PC-9 (cell line): ENCODE measurements at regions not wholly inside any gene's neighbourhood (a gene's known extent, or its start where the extent isn't known, plus 50 kb on each side); places are given as distances from the start of the nearest gene placed in this dataset.

Experiments used
- BruUV-seq: library from RNA; stranded (reverse); fragments of 400-500 nt; replicated peaks from 2 replicates; lab custom pipeline; 2021; lab: Mats Ljungman, UMichigan
- CTCF ChIA-PET: fragments of 300-600 bp; sonication (Branson Sonifier 250); formaldehyde crosslinking; loops from one replicate; lab custom pipeline; 2022; ENCODE audit warnings: antibody characterized with exemption; lab: Charles Lee
- POLR2A ChIA-PET: fragments of 300-600 bp; sonication (Branson Sonifier 250); formaldehyde crosslinking; loops from one replicate; lab custom pipeline; 2022; ENCODE audit warnings: antibody characterized with exemption; ENCODE audit not compliant: unreplicated experiment; lab: Charles Lee
- DNase-seq, 2 experiments: peaks; one replicate each; pipeline versions ENCODE4 v3.0.0 to v3.0.0-alpha.2; 2015 to 2022; ENCODE audit warnings: mixed read lengths in 1 of 2
- H2AFZ ChIP-seq: fragments of 200-600 bp; sonication (generic); 2 replicates; pipeline ENCODE4 v1.8.1; 2017; ENCODE audit warnings: antibody characterized with exemption
- H3F3A ChIP-seq: fragments of 200-600 bp; sonication (generic); 2 replicates; pipeline ENCODE4 v1.8.1; 2017; ENCODE audit warnings: antibody characterized with exemption, mild to moderate bottlenecking, low read depth; ENCODE audit not compliant: insufficient read depth
- H3K27ac ChIP-seq: fragments of 200-600 bp; sonication (generic); 2 replicates; pipeline ENCODE4 v1.6.1; 2016; ENCODE audit warnings: mixed run types
- H3K27me3 ChIP-seq: fragments of 200-600 bp; sonication (generic); 2 replicates; pipeline ENCODE4 v1.6.1; 2016; ENCODE audit warnings: low read depth, mixed run types; ENCODE audit not compliant: insufficient read depth
- H3K36me3 ChIP-seq: fragments of 200-600 bp; sonication (generic); 2 replicates; pipeline ENCODE4 v1.6.1; 2016; ENCODE audit warnings: low read depth, mixed run types
- H3K4me1 ChIP-seq: fragments of 200-600 bp; sonication (generic); replicated peaks from 2 replicates; pipeline ENCODE4 v1.6.1; 2016; ENCODE audit warnings: mixed run types; ENCODE audit not compliant: insufficient read depth
- H3K4me2 ChIP-seq: fragments of 200-600 bp; sonication (generic); 2 replicates; pipeline ENCODE4 v1.6.1; 2017; ENCODE audit warnings: mixed run types
- H3K4me3 ChIP-seq: fragments of 200-600 bp; sonication (generic); 2 replicates; pipeline ENCODE4 v1.6.1; 2016; ENCODE audit warnings: mixed run types
- H3K79me2 ChIP-seq: fragments of 200-600 bp; sonication (generic); 2 replicates; pipeline ENCODE4 v1.6.1; 2017; ENCODE audit warnings: low read depth, mixed run types
- H3K9me2 ChIP-seq: fragments of 200-600 bp; sonication (generic); 2 replicates; pipeline ENCODE4 v1.8.1; 2017; ENCODE audit warnings: mild to moderate bottlenecking; ENCODE audit not compliant: insufficient read depth
- H3K9me3 ChIP-seq: fragments of 200-600 bp; sonication (generic); 2 replicates; pipeline ENCODE4 v1.8.1; 2016; ENCODE audit warnings: low read depth; ENCODE audit not compliant: insufficient read depth
- H4K20me1 ChIP-seq: fragments of 200-600 bp; sonication (generic); 2 replicates; pipeline ENCODE4 v1.8.1; 2017; ENCODE audit not compliant: insufficient read depth
- EZH2 ChIP-seq: fragments of 200-600 bp; sonication (generic); IDR thresholded peaks from 2 replicates; pipeline ENCODE4 v1.8.0; 2017; ENCODE audit warnings: antibody characterized with exemption, low read depth
- intact Hi-C: fragments of 100-400 bp; cut with micrococcal nuclease; formaldehyde crosslinking; loops from one replicate; pipeline ENCODE4 v1.10.0; 2022; ENCODE audit not compliant: unreplicated experiment
- TF ChIP-seq, protein P1 (sequence below): fragments of 200-600 bp; sonication (generic); conservative IDR thresholded peaks from 2 replicates; pipeline ENCODE4 v1.6.1; 2017; ENCODE audit warnings: mixed run types, antibody characterized with exemption, mild to moderate bottlenecking, moderate library complexity

DNA sequence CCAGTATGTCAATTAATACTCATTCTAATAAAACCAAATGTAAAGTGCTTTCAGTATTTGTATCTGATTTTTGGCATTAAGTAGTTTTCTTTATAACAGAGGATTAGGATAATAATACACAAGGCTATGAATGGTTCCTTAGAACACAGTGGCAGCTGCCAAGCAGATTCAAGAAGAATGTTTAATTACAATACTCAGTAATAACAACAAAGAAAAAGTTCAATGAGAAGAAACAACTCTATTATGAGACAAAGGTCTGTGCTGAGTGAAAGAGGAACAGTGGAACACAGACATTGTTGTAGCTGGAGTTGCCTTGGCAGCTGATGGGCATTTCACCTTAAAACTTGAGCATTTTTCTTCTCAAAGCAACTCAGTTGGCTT, 502.6 kb upstream of the NR3C2 start:
- no peak overlapping the region for H3K27ac ChIP-seq
- no peaks in the 10 kb centered on the region for H3K27me3 ChIP-seq
- intact Hi-C loops: no loop called here
- no peak for DNase-seq
- H3K4me1 ChIP-seq: no peaks in the 10 kb centered on the region
- POLR2A ChIA-PET: no interaction called here
- no TSS peak for BruUV-seq
- TF ChIP-seq EZH2: no peak
- TF ChIP-seq, protein P1, sequence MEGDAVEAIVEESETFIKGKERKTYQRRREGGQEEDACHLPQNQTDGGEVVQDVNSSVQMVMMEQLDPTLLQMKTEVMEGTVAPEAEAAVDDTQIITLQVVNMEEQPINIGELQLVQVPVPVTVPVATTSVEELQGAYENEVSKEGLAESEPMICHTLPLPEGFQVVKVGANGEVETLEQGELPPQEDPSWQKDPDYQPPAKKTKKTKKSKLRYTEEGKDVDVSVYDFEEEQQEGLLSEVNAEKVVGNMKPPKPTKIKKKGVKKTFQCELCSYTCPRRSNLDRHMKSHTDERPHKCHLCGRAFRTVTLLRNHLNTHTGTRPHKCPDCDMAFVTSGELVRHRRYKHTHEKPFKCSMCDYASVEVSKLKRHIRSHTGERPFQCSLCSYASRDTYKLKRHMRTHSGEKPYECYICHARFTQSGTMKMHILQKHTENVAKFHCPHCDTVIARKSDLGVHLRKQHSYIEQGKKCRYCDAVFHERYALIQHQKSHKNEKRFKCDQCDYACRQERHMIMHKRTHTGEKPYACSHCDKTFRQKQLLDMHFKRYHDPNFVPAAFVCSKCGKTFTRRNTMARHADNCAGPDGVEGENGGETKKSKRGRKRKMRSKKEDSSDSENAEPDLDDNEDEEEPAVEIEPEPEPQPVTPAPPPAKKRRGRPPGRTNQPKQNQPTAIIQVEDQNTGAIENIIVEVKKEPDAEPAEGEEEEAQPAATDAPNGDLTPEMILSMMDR: no peak
- no peak overlapping the region for H2AFZ ChIP-seq
- H3K79me2 ChIP-seq: no peaks in the 10 kb centered on the region
- H3K4me2 ChIP-seq: no peak overlapping the region
- no peaks in the 10 kb centered on the region for H4K20me1 ChIP-seq
- CTCF ChIA-PET: no interaction called here
- H3F3A ChIP-seq: no peaks in the 10 kb centered on the region
- H3K4me3 ChIP-seq: no peak overlapping the region
- no peaks in the 10 kb centered on the region for H3K36me3 ChIP-seq
- no peaks in the 10 kb centered on the region for H3K9me3 ChIP-seq
- no peaks in the 10 kb centered on the region for H3K9me2 ChIP-seq

DNA sequence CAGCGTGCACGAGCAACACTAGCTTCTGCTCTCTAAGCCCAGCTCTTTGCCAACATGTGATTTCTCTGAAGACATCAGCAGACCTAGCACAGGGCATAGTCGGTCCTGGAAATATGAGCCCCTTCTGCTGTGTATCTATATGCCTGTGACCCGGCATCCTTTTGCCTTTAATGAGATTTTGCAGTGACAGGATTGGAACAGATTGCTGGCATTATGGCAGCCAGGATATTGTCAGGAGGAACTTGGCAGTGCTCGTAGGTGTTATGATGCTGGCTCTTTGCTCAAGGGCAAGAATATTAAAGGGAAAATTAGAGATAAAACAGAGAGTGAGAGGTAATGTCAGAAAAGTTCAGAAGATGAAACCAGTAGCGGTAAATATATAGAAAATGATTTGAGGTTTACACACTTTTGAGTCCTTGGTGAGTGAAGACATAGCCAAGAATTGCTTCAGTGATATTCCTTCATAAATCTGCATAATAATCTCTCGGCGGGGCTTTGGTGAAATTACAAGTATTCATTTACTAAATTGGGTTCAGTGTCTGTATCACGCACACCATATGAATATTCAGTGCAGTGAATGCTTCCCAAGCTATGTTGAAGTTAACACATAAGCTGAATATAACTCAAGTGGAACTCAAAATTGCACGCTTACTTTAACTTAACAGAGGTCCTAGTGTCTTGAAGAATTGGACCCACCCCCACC, 502.1 kb upstream of the NR3C2 start:
- Histone ChIP-seq H3K27ac (no peak overlapping the region), H4K20me1 (no peaks in the 10 kb centered on the region), H3K9me3 (no peaks in the 10 kb centered on the region), H3K4me2 (no peak overlapping the region), H3K27me3 (no peaks in the 10 kb centered on the region), H2AFZ (no peak overlapping the region), H3K79me2 (no peaks in the 10 kb centered on the region), H3F3A (no peaks in the 10 kb centered on the region), H3K4me1 (no peaks in the 10 kb centered on the region), H3K9me2 (no peaks in the 10 kb centered on the region), H3K36me3 (no peaks in the 10 kb centered on the region), H3K4me3 (no peak overlapping the region)
- BruUV-seq: no TSS peak
- no peak for DNase-seq
- intact Hi-C loops: no loop called here
- POLR2A ChIA-PET: no interaction called here
- TF ChIP-seq, protein P1: no peak
- no peak for TF ChIP-seq EZH2
- CTCF ChIA-PET: no interaction called here

DNA sequence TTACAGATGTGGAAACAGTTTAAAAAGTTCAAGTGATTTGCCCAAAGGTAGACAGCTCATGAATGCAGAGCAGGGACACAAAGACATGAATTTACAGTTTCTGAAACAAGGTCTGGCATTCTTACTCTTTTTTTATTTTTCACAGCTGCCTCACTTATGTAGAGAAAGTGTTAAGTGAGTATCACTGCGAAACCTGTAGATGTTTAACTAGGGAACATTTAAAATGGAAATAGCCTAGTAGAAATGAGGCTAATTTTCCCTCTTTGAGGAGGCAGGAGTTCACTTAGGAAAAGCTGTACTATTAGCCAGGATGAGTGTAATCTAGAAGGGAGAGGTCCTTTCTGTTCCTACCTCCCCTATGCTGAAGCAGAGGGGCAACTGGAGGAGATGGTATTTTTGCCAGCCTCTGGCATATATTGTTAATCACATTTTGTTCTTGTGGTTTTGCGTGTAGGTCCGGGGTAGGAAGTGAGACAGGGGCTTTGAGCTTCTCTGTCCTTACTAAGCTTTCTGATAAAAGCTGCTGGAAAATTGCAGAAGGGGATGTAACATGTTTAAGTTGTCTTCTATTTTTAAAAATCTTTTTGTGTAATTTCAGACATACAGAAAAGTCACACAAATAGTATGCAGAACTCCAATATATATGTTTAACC, 492.8 kb upstream of the NR3C2 start:
- no peaks in the 10 kb centered on the region for H3K9me2 ChIP-seq
- H4K20me1 ChIP-seq: no peaks in the 10 kb centered on the region
- H3K79me2 ChIP-seq: no peaks in the 10 kb centered on the region
- BruUV-seq: no TSS peak
- H3F3A ChIP-seq: no peaks in the 10 kb centered on the region
- no peak for DNase-seq
- no peak overlapping the region for H3K4me2 ChIP-seq
- POLR2A ChIA-PET: no interaction called here
- H3K27me3 ChIP-seq: no peaks in the 10 kb centered on the region
- H3K4me1 ChIP-seq: no peaks in the 10 kb centered on the region
- CTCF ChIA-PET: no interaction called here
- H3K36me3 ChIP-seq: no peaks in the 10 kb centered on the region
- no peak overlapping the region for H3K4me3 ChIP-seq
- intact Hi-C loops: no loop called here
- H3K9me3 ChIP-seq: no peaks in the 10 kb centered on the region
- H3K27ac ChIP-seq: no peak overlapping the region
- H2AFZ ChIP-seq: no peak overlapping the region
- TF ChIP-seq EZH2: no peak
- TF ChIP-seq, protein P1: no peak
